ENCODE measurements at regions not wholly inside any gene's neighbourhood (a gene's known extent, or its start where the extent isn't known, plus 50 kb on each side); places are given as distances from the start of the nearest gene placed in this dataset.
"Not testable (repeated sequence)": the region's sequence is repeated elsewhere in the genome, so short reads cannot be mapped to it uniquely, and the experiment has no call there.

DNA sequence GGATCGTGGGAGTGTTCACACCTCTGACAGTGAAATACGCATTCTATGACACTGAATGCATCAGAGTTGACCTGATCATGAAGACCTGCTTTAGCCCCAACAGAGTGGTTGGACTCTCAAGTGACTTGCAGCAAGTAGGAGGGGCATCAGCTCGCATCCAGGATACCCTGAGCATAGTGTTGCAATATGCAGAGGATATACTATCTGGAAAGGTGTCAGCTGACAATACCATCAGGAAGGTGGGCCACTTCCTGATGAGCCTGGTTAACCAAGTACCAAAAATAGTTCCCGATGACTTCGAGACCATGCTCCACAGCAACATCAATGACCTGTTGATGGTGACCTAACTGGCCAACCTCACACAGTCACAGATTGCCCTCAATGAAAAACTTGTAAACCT lies 190.2 kb upstream of the TPTE start:
- TF ChIP-seq, protein P1, sequence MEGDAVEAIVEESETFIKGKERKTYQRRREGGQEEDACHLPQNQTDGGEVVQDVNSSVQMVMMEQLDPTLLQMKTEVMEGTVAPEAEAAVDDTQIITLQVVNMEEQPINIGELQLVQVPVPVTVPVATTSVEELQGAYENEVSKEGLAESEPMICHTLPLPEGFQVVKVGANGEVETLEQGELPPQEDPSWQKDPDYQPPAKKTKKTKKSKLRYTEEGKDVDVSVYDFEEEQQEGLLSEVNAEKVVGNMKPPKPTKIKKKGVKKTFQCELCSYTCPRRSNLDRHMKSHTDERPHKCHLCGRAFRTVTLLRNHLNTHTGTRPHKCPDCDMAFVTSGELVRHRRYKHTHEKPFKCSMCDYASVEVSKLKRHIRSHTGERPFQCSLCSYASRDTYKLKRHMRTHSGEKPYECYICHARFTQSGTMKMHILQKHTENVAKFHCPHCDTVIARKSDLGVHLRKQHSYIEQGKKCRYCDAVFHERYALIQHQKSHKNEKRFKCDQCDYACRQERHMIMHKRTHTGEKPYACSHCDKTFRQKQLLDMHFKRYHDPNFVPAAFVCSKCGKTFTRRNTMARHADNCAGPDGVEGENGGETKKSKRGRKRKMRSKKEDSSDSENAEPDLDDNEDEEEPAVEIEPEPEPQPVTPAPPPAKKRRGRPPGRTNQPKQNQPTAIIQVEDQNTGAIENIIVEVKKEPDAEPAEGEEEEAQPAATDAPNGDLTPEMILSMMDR (IDR thresholded peaks at IDR 0.05 in 8 of 11, conservative IDR thresholded peaks at IDR 0.05 in 3 of 11) = not testable (repeated sequence)
- not testable (repeated sequence) for TF ChIP-seq POLR2AphosphoS5, POLR2A (IDR thresholded peaks at IDR 0.05)
